Keratinocyte (primary cell): ENCODE measurements at regions not wholly inside any gene's neighbourhood (a gene's known extent, or its start where the extent isn't known, plus 50 kb on each side); places are given as distances from the start of the nearest gene placed in this dataset.

Experiments
- DNase-seq: peaks from one replicate; pipeline ENCODE4 v3.0.0-alpha.2; 2011; ENCODE audit warnings: low read depth, missing footprints, low spot score
- FAIRE-seq: peaks from 2 replicates; lab custom pipeline; 2011; peaks lifted over from hg19 to GRCh38; lab: Jason Lieb, UNC
- H2AFZ ChIP-seq: 2 replicates; pipeline ENCODE4 v1.6.0; 2012; ENCODE audit warnings: low read length, control low read depth, inconsistent platforms; ENCODE audit not compliant: control insufficient read depth
- H3K27ac ChIP-seq: 2 replicates; pipeline ENCODE4 v1.5.1; 2011; ENCODE audit warnings: low read length; ENCODE audit not compliant: control insufficient read depth, insufficient read depth
- H3K27me3 ChIP-seq: 3 replicates; pipeline ENCODE4 v1.6.0; 2011; ENCODE audit warnings: low read length; ENCODE audit not compliant: control insufficient read depth, insufficient read depth; ENCODE audit errors: extremely low read depth
- H3K36me3 ChIP-seq, 2 experiments: 2 replicates in 1 of 2; 3 replicates in 1 of 2; pipeline ENCODE4 v1.5.1; 2011; ENCODE audit warnings: low read length in 2 of 2, mild to moderate bottlenecking in 1 of 2; ENCODE audit not compliant: control insufficient read depth in 2 of 2, insufficient read depth in 2 of 2; ENCODE audit errors: extremely low read depth in 1 of 2
- H3K4me1 ChIP-seq: 3 replicates; pipeline ENCODE4 v1.5.1; 2011; ENCODE audit warnings: low read length; ENCODE audit not compliant: control insufficient read depth, insufficient read depth; ENCODE audit errors: extremely low read depth
- H3K4me2 ChIP-seq: 3 replicates; pipeline ENCODE4 v1.6.0; 2011; ENCODE audit warnings: low read depth, low read length; ENCODE audit not compliant: control insufficient read depth, insufficient read depth; ENCODE audit errors: extremely low read depth
- H3K4me3 ChIP-seq, 3 experiments: fragments of 200-600 bp in 1 of 3; sonication (generic) in 1 of 3; 2 replicates in 2 of 3; 3 replicates in 1 of 3; pipeline ENCODE4 v1.5.1; 2011 to 2016; ENCODE audit warnings: low read length in 3 of 3, mild to moderate bottlenecking in 3 of 3, control low read depth in 2 of 3, inconsistent platforms in 1 of 3, low read depth in 1 of 3, mixed read lengths in 1 of 3, mixed run types in 1 of 3, moderate library complexity in 1 of 3; ENCODE audit not compliant: control insufficient read depth in 2 of 3, insufficient read depth in 2 of 3; ENCODE audit errors: extremely low read depth in 1 of 3
- H3K79me2 ChIP-seq: 2 replicates; pipeline ENCODE4 v1.6.0; 2012; ENCODE audit warnings: low read length; ENCODE audit not compliant: control insufficient read depth, insufficient read depth
- H3K9ac ChIP-seq: 3 replicates; pipeline ENCODE4 v1.6.0; 2011; ENCODE audit warnings: low read length; ENCODE audit not compliant: control insufficient read depth, insufficient read depth; ENCODE audit errors: extremely low read depth
- H3K9me1 ChIP-seq: 3 replicates; pipeline ENCODE4 v1.6.0; 2011; ENCODE audit warnings: low read length; ENCODE audit not compliant: control insufficient read depth, insufficient read depth; ENCODE audit errors: extremely low read depth
- H3K9me3 ChIP-seq: 2 replicates; pipeline ENCODE4 v1.5.1; 2012; ENCODE audit warnings: low read depth, low read length; ENCODE audit not compliant: control insufficient read depth
- H4K20me1 ChIP-seq: 3 replicates; pipeline ENCODE4 v1.6.0; 2011; ENCODE audit warnings: low read length; ENCODE audit not compliant: control insufficient read depth, insufficient read depth; ENCODE audit errors: extremely low read depth
- CTCF ChIP-seq, 3 experiments: IDR thresholded peaks in 1 of 3; conservative IDR thresholded peaks in 1 of 3; optimal IDR thresholded peaks in 1 of 3; 2 replicates in 2 of 3; 3 replicates in 1 of 3; pipeline versions ENCODE3 to v1.5.1; 2011; ENCODE audit warnings: low read length in 3 of 3, mild to moderate bottlenecking in 3 of 3, moderate library complexity in 2 of 3, control low read depth in 1 of 3, inconsistent platforms in 1 of 3; ENCODE audit not compliant: insufficient read depth in 2 of 3; ENCODE audit errors: extremely low read depth in 1 of 3
- EZH2 ChIP-seq: IDR thresholded peaks from one replicate; pipeline ENCODE4 v1.6.1; 2012; ENCODE audit warnings: inconsistent platforms, mild to moderate bottlenecking, low read length, moderate library complexity
- dilution Hi-C: fragments of 300-500 bp; cut with MboI; formaldehyde crosslinking; loops from one replicate; pipeline ENCODE4 v1.7.0; 2020; ENCODE audit warnings: low sequenced_read_pairs; ENCODE audit not compliant: extremely low pct_ligation_motif_present

- Histone ChIP-seq H2AFZ (no peak overlapping the region), H3K27ac (no peak overlapping the region), H3K9me3 (no peaks in the 10 kb centered on the region), H3K79me2 (no peaks in the 10 kb centered on the region), H3K4me3 (no peak overlapping the region), H3K9ac (no peak overlapping the region), H3K36me3 (no peaks in the 10 kb centered on the region), H3K9me1 (no peaks in the 10 kb centered on the region), H4K20me1 (no peaks in the 10 kb centered on the region), H3K4me2 (no peak overlapping the region), H3K27me3 (no peaks in the 10 kb centered on the region), H3K4me1 (no peaks in the 10 kb centered on the region)
- TF ChIP-seq EZH2 (no peak), CTCF (optimal IDR thresholded peaks at IDR 0.05 in 1 of 3, IDR thresholded peaks at IDR 0.05 in 1 of 3, conservative IDR thresholded peaks at IDR 0.05 in 1 of 3; ENCODE audit: extremely low read depth in 1 of 3, insufficient read depth in 2 of 3, low read length in 3 of 3) (no peak)
- dilution Hi-C loops = no loop called here
- DNase-seq (no peak), FAIRE-seq (no peak)
Measured at GRCh38 chr13:63636316-63636993, 2220.8 kb upstream of the PCDH20 start.

GRCh38 chr13:63632321-63632720 lies 2216.7 kb upstream of the PCDH20 start:
- no peak for DNase-seq
- H3K27ac ChIP-seq = no peak overlapping the region
- no peak for TF ChIP-seq CTCF (optimal IDR thresholded peaks at IDR 0.05 in 1 of 3, IDR thresholded peaks at IDR 0.05 in 1 of 3, conservative IDR thresholded peaks at IDR 0.05 in 1 of 3; ENCODE audit: extremely low read depth in 1 of 3, insufficient read depth in 2 of 3, low read length in 3 of 3)
- no peak for TF ChIP-seq EZH2
- FAIRE-seq = no peak
- H3K9me1 ChIP-seq = no peaks in the 10 kb centered on the region
- no peak overlapping the region for H3K9ac ChIP-seq
- dilution Hi-C loops = no loop called here
- no peak overlapping the region for H3K4me2 ChIP-seq
- H4K20me1 ChIP-seq = no peaks in the 10 kb centered on the region
- H3K4me3 ChIP-seq = no peak overlapping the region
- H2AFZ ChIP-seq = no peak overlapping the region
- no peaks in the 10 kb centered on the region for H3K9me3 ChIP-seq
- H3K79me2 ChIP-seq = no peaks in the 10 kb centered on the region
- H3K27me3 ChIP-seq = no peaks in the 10 kb centered on the region
- no peaks in the 10 kb centered on the region for H3K36me3 ChIP-seq
- H3K4me1 ChIP-seq = no peaks in the 10 kb centered on the region
